Kidney (tissue), 10 donors: ENCODE measurements at regions not wholly inside any gene's neighbourhood (a gene's known extent, or its start where the extent isn't known, plus 50 kb on each side); places are given as distances from the start of the nearest gene placed in this dataset.
"Not testable (repeated sequence)": the region's sequence is repeated elsewhere in the genome, so short reads cannot be mapped to it uniquely, and the experiment has no call there.

Source experiments
- DNase-seq, 5 donors: peaks; one replicate each; pipeline ENCODE4 v3.0.0-alpha.2; 2013 to 2020
- FAIRE-seq: peaks from 2 replicates; lab custom pipeline; 2012; peaks lifted over from hg19 to GRCh38; lab: Jason Lieb, UNC
- H3K27ac ChIP-seq, 2 donors: one replicate each; pipeline ENCODE4 v1.7.0; 2013; ENCODE audit warnings: low read depth in 2 of 2, low read length in 2 of 2, inconsistent platforms in 1 of 2
- H3K27me3 ChIP-seq: one replicate; pipeline ENCODE4 v1.7.1; 2013; ENCODE audit warnings: low read length, inconsistent platforms; ENCODE audit not compliant: control insufficient read depth, insufficient read depth
- H3K36me3 ChIP-seq, 3 donors: one replicate each; pipeline versions ENCODE4 v1.7.0 to v1.7.1; 2013; ENCODE audit warnings: low read length in 3 of 3, control low read depth in 1 of 3, inconsistent platforms in 1 of 3; ENCODE audit not compliant: insufficient read depth in 3 of 3, control insufficient read depth in 2 of 3
- H3K4me1 ChIP-seq, 3 donors: one replicate each; pipeline versions ENCODE4 v1.7.0 to v1.7.1; 2013; ENCODE audit warnings: low read length in 3 of 3, inconsistent platforms in 1 of 3, low read depth in 1 of 3; ENCODE audit not compliant: control insufficient read depth in 2 of 3, insufficient read depth in 2 of 3
- H3K4me3 ChIP-seq, 3 donors: one replicate each; pipeline versions ENCODE4 v1.7.0 to v1.8.1; 2013; ENCODE audit warnings: low read length in 3 of 3, control low read depth in 1 of 3, inconsistent platforms in 1 of 3
- H3K9ac ChIP-seq, 3 donors: one replicate each; pipeline versions ENCODE4 v1.7.0 to v1.7.1; 2013; ENCODE audit warnings: low read length in 3 of 3, control low read depth in 1 of 3, inconsistent platforms in 1 of 3
- H3K9me3 ChIP-seq, 3 donors: one replicate each; pipeline versions ENCODE4 v1.7.0 to v1.7.1; 2013; ENCODE audit warnings: low read length in 3 of 3, control low read depth in 1 of 3, inconsistent platforms in 1 of 3; ENCODE audit not compliant: control insufficient read depth in 2 of 3, insufficient read depth in 1 of 3
- intact Hi-C: fragments of 100-400 bp; cut with DNase I; formaldehyde crosslinking; loops from one replicate; pipeline ENCODE4 v1.11.1; 2022
- donor health status: control.
- donor health status: control.
- donor health status: DM: yes; HTN: yes; CAD: no.
- donor health status: Normal renal cell carcinoma (clear cell type).

DNA sequence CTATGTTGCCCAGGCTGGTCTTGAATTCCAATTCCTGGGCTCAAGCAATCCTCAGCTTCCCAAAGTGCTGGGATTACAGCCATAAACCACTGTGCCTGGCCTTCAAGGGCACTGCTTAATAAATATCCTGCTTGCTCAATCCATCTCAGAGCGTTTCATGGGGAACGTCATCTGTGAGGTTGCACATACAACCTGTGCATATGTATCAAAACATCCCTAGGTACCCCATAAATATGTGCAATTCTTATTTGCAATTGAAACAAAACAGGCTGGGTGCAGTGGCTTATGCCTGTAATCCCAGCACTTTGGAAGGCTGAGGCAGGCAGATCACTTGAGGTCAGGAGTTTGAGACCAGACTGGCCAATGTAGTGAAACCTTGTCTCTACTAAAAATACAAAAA, 133.8 kb upstream of the TRIM73 start:
- H3K4me3 ChIP-seq, DNase-seq, H3K9me3 ChIP-seq, H3K9ac ChIP-seq, H3K27me3 ChIP-seq, FAIRE-seq, H3K4me1 ChIP-seq, H3K36me3 ChIP-seq, H3K27ac ChIP-seq, intact Hi-C loops: not testable (repeated sequence)

DNA sequence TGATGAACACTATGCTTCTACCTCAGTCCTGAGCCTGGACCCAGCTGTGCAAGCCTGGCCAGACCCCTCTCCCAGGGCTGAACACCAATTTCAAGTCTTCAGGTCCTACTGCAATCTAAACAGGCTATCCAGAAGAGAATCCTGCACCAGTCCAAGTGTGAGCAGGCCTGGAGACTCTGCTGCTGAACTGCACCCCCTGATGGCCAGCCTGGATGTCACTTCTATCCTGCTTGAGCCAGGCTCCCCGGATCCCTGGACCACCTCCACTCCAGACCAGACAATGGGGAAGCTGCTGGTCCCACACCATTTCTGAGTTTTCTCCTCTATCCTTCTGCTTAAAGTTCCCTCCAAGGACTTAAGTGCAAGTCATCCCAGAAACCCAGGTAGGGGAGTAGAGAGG, 127.3 kb upstream of the TRIM73 start:
- intact Hi-C loops, H3K4me3 ChIP-seq, H3K27me3 ChIP-seq, DNase-seq, H3K9ac ChIP-seq, H3K4me1 ChIP-seq, H3K36me3 ChIP-seq, H3K27ac ChIP-seq, FAIRE-seq, H3K9me3 ChIP-seq: not testable (repeated sequence)

DNA sequence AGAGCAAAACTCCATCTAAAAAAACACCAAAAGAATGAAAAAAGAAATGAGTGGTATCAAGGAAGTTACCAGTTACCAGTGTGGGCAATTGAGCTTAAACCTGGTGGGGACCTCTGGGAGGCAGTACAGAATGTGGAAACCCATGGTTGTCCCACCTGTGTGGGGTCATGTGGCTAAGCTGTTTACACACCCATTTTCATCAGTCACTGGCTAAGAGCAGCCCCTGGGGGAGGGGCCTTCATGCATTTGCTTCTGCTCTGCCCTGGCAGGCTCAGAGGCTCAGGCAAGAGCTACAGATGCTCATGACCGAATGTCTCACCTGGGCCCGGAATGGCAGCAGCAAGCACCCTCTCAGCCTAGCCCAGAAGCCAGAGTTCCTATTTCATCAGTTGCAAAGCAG, 126.3 kb upstream of the TRIM73 start:
- H3K36me3 ChIP-seq, H3K4me1 ChIP-seq, H3K4me3 ChIP-seq, H3K27ac ChIP-seq, H3K27me3 ChIP-seq, FAIRE-seq, DNase-seq, H3K9ac ChIP-seq, H3K9me3 ChIP-seq, intact Hi-C loops: not testable (repeated sequence)

DNA sequence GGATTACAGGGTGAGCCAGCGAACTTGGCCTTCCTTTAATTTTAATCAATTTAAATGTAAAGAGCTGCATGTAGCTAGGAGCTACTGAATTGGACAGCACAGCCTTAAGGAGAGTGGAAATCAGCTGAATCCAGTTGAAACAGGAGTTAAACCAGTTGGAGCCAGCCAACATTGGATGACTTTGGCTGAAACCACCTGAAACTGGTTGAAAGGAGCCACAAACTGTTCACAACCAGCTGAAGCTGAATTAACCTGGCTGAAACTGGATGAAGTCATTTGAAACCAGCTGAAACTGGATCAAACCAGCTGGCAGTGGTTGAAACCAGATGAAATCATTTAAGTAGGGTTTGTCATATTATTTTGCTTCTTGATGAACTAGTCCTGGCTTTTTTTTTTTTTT, 121.3 kb upstream of the TRIM73 start:
- H3K36me3 ChIP-seq, H3K9me3 ChIP-seq, H3K4me1 ChIP-seq, H3K9ac ChIP-seq, H3K27me3 ChIP-seq, FAIRE-seq, H3K27ac ChIP-seq, H3K4me3 ChIP-seq, intact Hi-C loops, DNase-seq: not testable (repeated sequence)
